RCC 7860 (cell line): ENCODE measurements at regions not wholly inside any gene's neighbourhood (a gene's known extent, or its start where the extent isn't known, plus 50 kb on each side); places are given as distances from the start of the nearest gene placed in this dataset.
"Not testable (repeated sequence)": the region's sequence is repeated elsewhere in the genome, so short reads cannot be mapped to it uniquely, and the experiment has no call there.

Experiments
- DNase-seq: peaks from one replicate; pipeline ENCODE4 v3.0.0-alpha.2; 2015; ENCODE audit warnings: low spot score
- FAIRE-seq: peaks from 2 replicates; lab custom pipeline; 2012; peaks lifted over from hg19 to GRCh38; lab: Jason Lieb, UNC

DNA sequence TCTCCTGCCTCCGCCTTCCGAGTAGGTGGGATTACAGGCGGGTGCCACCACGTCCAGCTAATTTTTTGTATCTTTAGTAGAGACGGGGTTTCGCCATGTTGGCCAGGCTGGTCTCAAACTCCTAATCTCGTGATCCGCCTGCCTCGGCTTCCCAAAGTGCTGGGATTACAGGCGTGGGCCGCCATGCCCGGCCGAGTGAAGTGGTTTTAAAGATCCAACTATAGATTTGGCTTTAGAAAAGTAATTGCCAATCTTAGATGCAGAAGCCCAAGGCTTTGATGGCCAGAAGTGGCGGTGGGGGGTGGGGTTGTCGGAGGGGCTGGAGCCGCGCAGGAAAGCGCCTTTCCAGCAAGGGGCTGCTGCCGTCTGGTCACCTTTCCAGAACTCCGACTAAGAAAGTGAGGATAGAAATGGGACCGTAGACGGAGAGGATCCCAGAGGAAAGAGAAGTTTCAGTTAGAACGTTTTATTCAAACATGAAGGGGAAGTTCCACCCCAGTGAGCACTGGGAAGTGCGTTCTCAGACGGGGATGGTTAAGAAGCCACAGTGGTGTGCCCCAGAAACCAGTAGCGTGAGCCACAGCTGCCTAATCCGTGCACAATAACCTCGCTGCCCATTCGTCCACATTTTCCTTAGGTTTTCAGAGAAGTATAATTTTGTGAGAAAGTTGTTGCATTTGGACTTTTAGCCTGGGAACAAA lies 69.7 kb downstream of the DLL1 start:
- DNase-seq (no peak), FAIRE-seq (no peak)

DNA sequence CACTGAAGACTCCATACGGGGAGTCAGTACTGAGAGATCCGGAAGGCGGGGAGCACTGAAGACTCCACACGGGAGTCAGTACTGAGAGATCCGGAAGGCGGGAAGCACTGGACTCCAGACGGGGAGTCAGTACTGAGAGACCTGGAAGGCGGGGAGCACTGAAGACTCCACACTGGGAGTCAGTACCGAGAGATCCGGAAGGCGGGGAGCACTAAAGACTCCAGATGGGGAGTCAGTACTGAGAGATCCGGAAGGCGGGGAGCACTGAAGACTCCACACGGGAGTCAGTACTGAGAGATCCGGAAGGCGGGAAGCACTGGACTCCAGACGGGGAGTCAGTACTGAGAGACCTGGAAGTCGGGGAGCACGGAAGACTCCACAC lies 77.2 kb downstream of the DLL1 start:
- FAIRE-seq, DNase-seq: not testable (repeated sequence)

DNA sequence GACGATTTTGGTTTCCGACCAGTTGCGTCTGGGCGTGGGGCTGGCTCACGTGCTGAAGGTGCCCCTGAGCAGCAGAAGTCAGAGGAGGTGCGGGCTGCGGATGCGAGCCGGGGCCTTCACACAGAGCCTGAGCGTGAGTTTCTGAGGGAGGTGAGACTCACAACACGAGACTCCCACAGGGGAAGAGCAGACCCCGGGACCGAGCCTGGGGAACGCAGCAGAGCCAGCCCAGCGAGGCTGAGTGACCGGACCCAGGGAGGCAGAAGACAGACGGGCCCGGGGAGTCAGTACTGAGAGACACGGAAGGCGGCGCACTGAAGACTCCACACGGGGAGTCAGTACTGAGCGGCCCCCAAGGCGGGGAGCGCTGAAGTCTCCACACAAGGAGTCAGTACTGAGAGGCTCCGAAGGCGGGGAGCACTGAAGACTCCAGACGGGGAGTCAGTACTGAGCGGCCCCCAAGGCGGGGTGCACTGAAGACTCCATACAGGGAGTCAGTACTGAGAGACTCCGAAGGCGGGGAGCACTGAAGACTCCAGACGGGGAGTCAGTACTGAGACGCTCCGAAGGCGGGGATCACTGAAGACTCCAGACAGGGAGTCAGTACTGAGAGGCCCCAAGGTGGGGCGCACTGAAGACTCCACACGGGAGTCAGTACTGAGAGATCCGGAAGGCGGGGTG lies 77.8 kb downstream of the DLL1 start:
- FAIRE-seq, result no peak
- no peak for DNase-seq

DNA sequence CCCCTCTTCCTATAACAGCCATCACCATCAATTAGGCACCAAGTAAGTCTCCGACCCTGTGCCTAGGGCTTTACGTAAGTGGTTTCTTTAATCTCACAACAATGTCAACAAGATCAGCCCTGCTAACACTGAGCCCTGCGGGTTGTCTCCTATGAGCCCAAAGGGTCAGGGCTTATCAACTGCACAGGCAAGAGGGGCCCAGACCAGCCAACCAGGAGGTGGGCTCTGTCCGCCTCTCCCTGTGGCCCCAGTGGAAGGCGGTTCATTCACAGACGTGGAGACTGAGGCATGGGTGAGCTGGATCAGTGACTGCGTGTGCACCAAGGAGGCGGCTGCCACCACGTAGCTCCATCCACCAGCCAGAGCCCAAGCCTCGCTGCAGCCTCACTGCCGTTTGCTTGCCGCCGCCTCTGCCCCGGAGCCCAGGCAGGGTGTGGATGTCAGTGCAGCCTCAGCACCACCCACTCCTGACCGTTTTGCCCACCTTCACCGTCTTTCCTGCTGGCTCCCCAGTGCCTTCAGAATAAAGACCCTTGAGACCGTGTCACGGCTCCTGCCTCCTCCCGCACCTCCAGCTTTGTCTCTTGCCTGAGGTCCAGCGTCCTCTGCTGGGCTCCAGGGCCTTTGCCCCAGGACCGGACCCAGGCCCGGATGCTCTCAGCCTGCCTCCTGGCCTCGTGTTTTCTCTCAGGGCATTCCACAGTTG lies 78.7 kb downstream of the DLL1 start:
- DNase-seq (no peak), FAIRE-seq (no peak)

DNA sequence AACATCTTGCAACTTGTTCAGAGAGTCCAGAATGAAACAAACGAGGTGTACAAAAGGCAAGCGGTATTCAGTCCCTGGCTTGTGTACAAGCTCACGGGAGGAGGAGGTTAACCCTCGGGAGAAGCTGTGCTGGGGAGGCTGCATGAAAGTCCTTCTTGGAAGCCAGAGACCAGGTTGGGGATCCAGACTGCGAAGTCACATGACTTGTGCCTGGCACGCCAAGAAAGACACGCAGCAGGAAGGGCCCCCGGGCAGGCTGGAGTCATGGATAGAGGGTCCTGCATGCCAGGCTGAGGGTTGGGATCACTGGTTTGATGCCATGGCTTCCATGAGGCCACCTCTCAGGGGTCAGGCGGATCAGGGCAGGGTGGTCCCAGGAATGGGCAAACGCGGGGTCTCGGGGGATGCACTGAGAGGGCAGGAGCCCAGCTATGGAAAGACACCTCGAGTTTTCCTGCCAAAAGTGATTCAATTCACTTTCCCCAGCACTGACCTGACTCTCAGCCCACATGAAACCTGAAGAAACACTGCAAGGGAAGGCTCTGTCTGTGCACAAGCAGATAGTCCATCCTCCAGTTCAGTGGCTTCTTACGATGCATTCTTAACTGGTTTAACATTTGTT lies 79.4 kb downstream of the DLL1 start:
- no peak for FAIRE-seq
- no peak for DNase-seq

DNA sequence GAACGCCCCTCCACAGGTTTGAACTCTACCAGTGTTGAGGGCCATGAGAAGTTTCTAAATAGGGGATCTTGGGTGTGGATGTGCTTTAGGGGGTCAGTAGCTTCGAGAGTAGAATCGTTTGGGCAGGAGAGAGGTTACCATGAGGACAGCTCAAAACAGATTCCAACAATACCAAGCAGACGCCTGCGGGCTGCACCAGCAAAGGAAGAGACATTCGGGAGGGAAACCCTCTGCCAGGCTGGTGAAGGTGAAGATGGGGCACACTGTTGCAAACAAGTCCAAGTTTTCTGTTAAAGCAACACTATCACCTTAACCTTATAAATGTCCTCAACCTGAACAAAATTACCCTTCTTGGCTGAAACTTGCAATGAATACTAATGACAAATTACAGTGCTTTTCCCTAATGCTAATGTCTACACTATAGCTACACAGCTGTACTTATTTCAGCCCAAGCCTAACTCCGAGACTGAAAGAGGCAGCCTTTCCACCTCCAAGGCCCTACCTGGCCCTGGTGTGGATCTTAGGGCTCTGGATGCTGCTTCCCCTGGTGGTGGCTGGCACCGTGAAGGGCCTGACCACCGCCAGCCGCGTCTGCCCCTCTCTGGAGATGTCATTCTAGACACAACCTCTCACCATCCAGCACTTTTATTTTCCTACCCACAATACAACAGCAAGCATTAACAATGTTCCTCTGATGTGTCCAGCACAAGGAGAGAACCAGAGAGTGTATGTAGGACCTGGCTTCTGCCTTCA lies 80.1 kb downstream of the DLL1 start:
- DNase-seq, result no peak
- no peak for FAIRE-seq

DNA sequence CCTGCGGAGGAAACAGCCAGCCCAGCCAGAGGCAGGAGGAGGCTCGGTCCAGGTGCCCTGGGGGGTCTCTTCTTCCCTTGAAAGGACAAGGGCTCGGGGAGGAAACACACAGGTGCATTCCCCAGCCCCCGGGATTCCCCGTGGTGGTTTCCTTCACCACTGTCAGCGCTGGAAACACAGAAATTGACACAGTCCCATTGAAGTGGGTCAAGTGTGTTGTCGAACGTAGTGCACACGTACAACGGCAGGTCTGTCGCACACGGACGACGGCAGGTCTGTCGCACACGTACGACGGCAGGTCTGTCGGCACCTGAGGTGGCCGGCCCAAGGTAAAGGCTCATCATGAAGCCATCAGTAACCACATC lies 80.9 kb downstream of the DLL1 start:
- no peak for FAIRE-seq
- no peak for DNase-seq

DNA sequence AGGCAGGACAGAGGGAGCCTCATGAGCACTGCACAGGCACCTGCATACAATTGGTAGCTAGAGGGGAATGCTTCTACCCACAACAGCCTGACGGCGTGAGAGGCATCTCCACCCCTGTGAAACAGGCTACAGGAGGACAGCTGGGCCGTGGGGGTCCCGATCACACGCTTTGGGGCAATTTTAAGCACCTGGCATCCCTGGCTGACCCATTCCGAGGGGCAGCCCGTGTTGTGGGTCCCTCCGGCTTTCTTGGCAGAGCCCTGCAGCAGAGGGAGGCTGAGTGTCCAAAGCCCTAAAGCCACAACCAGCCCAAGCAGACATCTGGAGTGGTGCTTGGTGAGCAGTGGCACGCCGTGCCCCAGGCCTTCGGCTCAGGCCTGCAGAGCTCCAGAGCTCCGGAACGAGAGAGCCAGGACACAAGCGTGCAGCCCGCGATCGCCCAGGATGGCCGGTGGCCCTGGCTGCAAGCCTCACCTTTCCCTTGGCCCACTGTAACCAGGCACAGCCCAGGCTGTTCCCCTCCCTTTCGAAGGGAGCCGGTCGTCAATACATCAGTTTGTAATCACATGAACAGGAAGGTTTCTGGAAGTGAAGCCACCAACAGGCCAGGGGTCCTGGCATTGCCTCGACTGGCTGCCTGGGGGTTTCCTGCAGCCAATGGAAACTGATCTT lies 81.4 kb downstream of the DLL1 start:
- DNase-seq (no peak), FAIRE-seq (no peak)

DNA sequence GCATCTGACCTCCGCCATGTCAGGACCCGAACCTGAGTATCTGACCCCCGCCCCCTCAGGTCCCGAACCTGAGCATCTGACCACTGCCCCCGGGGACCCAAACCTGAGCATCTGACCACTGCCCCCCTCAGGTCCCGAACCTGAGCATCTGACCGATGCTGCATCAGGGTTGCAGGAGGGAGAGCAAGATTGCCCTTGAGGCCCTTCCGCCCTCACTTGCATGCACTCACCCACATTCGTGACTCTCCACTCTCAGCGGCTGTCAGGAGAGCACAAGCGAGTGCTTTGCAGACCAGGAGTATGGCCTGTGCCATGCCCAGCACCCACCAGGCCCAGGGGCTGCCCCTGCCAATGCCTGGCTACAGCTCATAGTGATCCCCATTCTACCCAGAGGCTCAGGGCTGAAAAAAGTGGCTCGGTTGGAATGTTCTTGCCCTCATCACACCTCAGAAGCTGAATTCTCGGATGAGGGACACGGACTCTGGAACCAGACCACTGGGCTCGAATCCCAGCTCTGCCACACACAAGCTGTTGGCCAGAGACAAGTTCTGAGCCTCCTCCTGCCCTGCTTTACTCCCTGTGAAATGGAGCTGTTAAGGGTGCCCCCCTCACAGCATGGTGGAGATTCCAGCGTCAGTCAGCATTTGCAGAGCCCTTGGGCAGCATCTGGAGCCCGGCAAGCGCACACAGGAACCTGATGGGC lies 82.1 kb downstream of the DLL1 start:
- FAIRE-seq (no peak), DNase-seq (no peak)

DNA sequence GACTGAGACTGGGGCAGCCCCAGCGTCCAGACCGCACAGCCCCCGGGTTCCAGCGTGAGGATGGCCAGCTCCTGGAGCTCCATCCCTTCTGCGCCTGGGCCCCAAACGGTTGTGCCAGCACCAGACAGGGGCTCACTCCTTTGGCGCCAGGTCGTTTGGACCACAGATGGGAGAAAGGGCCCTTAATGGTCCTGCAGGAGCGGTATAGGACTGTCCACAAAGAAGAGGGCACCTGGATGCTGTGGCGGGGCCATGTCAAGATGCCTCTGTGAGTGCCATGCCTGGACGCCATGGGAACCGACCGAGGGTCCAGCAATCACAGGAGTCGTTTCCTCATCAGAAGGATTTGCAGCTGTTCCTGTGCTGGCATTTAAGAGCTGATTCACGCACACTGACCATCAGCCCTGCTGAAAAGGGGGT lies 82.7 kb downstream of the DLL1 start:
- DNase-seq (no peak), FAIRE-seq (no peak)

DNA sequence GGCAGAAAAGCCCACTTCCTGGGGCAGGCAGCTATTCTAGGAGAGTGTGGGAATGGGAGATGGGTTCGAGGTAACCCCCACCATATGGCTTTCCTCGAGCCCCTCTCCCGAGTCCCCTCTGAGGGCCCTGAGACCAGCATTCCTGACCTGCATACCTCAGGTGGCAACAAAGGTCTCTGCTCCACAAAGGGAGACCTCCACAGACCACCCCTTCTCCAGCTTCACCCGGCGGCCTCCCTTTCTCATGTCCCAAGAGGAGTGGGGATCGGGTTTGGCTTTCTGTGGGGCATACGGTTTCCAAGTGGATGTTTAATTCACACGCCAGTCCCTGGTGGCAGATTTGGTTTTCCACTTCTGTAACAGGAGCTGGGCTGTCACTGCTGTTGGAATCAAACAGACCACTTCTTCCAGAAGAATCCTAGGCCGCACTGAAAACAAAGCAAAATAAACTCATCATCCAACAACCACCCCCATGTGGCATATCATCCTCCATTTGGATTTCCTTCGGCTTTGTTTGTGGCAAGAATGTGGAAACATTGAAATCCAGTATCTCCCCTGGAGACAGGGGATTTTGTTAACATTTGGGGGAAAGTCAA lies 83.2 kb downstream of the DLL1 start:
- DNase-seq, result no peak
- FAIRE-seq, result no peak

DNA sequence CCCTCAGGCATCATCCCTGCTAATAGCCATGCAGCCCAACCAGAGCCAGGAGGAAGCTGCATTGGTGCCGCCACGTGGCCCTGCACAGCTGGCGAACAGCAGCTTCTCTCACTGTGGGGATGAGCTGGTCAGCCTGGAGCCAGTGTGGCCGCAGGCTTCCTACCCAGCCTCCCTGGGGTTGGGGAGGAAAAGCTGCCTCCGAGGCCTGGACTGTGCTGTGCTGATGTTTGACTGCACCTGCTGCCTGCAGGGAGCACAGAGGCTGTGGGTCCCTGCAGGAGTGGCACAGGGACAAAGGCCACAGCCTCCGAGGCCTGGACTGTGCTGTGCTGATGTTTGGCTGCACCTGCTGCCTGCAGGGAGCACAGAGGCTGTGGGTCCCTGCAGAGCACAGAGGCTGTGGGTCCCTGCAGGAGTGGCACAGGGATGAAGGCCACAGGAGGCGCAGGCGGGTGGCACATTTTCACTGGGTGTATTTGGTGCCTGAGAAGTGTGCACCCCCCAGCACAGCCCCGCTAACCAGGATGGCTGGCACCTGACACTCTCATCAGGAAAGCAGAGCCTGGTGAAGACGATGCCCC lies 83.9 kb downstream of the DLL1 start:
- DNase-seq, result no peak
- no peak for FAIRE-seq

DNA sequence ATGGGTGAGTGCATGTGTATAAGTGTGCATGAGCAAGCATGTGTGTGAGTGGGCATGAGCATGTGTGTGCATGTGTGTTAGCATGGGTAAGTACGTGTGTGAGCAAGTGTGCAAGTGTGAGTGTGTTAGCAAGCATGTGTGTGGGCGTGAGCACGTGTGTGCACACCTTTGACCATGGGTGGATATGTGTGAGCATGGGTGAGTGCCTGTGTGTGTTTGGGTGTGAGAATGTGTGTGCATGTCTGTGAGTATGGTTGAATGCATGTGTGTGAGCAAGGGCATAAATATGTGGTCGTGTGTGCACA lies 84.6 kb downstream of the DLL1 start:
- FAIRE-seq (no peak), DNase-seq (no peak)

DNA sequence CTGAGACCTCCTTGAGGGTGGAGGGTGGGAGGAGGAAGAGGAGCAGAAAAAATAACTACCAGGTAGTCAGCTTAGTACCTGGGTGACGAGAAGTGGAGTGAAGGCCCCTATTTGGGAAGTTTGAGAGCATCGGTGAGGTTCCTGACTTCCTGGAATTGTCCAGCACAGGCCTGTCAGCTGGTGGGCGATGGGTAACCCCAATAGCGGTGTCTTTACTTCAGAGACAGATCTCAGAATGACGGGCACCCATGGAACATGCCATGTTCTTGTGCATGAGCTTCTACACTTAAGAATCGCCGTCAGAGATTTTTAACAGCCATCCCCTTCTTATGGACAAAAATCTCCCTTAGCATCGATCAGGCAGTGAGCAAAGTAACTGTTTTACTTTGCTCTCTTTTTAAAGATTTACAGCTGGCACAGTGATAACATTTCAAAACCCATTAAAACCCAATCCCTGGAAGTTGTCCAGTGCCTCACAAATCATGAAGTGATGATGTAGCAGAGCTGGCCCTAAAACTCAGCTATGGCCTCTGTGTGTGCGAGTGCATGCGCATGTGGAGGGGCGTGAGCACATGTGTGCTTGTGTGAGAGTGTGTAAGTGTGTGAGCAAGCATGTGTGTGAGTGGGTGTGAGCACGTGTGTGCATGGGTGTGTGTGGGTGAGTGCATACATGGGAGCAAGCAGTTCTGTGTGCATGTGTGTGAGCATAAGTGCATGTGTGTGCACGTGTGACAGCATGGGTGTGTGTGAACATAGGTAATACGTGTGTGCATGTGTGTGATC lies 85.2 kb downstream of the DLL1 start:
- DNase-seq, result no peak
- no peak for FAIRE-seq

DNA sequence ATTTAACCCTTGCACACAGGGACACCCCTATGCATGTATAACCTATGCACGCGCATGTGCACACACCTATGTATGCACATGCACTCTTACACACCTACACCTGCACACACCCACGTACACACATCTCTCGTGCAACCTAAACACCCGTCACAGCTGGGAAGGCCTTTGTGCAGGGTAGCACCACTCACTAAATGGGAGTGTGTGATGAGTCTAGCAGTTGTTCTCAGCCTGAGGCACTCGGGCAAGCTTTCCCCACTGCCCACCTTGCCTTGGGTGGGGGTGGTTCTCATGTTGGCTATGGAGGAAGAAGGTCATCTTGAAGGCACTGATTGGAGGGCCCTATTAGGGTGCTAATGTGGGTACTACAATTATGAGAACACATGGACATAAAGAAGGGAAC lies 85.8 kb downstream of the DLL1 start:
- DNase-seq (no peak), FAIRE-seq (no peak)

DNA sequence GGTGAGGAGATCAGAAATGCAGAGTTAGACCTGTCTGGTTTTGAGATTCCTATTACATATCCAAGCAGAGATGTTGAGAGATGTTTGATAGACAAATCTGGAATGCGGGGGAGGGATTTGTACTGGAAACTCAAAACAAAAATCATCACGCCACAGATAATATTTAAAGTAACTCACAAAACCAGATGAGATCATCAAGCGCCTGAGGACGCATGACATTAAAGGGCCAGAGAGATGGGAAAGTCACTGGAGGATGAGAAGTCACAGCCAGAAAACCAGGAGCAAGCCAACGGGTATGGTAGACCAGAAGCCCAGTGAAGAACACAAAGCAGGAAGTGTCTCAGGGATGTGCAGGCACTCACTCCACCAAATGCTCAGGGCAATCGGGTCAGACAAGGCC lies 87.7 kb downstream of the DLL1 start:
- FAIRE-seq (no peak), DNase-seq (no peak)

DNA sequence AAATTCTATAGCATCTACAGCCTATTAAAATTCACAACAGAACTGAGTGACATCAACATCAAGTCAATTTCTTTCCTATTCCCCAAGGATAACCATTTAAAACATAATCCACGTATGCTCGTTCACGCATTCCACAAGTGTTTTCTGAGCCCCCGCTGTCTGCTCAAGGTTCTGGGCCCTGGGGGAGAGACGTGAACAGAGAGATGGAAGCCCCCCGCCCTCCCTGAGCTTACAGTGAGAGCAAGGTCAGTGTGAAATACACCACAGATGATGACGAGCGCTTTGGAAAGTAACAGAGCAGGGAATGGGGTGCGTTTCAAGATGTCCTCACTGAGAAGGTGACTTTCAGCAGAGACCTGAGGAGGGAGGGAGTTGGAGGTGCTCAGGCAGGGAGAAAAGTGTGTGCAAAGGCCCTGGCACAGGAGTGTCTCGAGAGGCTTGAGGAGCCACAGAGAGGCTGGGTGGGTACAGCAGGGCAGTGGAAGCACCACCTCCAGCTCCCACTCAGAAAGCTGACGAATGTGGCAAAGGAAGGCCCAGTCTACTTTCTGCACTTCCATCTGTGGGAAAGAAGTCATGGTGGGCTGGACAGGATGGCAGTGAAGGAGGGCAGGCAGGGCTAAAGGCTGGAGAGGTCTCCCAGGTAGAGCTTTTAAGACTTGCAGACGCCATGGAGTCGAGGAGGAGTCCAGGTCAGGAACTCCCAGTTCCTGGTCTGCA lies 88.3 kb downstream of the DLL1 start:
- DNase-seq (no peak), FAIRE-seq (no peak)

DNA sequence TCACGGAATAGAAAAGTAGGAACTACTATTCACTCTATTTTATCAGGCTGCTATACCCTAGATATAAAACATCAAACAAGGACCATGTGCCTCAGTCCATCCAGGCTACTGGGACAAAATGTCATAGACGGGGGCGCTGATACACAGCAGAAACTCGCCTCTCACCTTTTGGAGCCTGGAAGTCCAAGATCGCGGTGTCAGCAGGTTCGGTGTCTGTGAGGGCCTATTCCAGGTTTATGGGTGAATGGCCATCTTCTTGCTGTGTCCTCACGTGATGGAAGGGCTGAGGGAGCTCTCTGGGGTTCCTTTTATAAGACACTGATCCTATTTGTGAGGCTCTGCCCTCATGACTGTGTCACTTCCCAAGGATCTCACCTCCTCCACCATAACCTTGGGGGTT lies 89.5 kb downstream of the DLL1 start:
- FAIRE-seq (no peak), DNase-seq (no peak)
